Sigmoid colon (tissue), 6 donors: ENCODE measurements at regions not wholly inside any gene's neighbourhood (a gene's known extent, or its start where the extent isn't known, plus 50 kb on each side); places are given as distances from the start of the nearest gene placed in this dataset.

ENCODE experiments used
- DNase-seq: peaks from one replicate; pipeline ENCODE4 v3.0.0-alpha.2; 2019
- H3K27ac ChIP-seq, 4 donors: fragments of 200-600 bp; sonication (generic); one replicate each; pipeline ENCODE4 v1.5.1; 2016 to 2019; ENCODE audit warnings: mild to moderate bottlenecking in 1 of 4
- H3K27me3 ChIP-seq, 3 donors: fragments of 200-600 bp; sonication (generic); one replicate each; pipeline ENCODE4 v1.5.1; 2019; ENCODE audit warnings: mild to moderate bottlenecking in 1 of 3
- H3K36me3 ChIP-seq, 4 donors: fragments of 200-600 bp; sonication (generic); one replicate each; pipeline ENCODE4 v1.5.1; 2016 to 2019
- H3K4me1 ChIP-seq, 4 donors: fragments of 200-600 bp; sonication (generic); one replicate each; pipeline ENCODE4 v1.5.1; 2017 to 2019
- H3K4me3 ChIP-seq, 4 donors: fragments of 200-600 bp; sonication (generic); one replicate each; pipeline ENCODE4 v1.5.1; 2017 to 2019; ENCODE audit warnings: mild to moderate bottlenecking in 2 of 4, moderate library complexity in 1 of 4
- H3K9me3 ChIP-seq, 4 donors: fragments of 200-600 bp in 3 of 4; sonication (generic) in 3 of 4; one replicate each; pipeline versions ENCODE4 v1.5.1 to v1.6.1; 2013 to 2019
- CTCF ChIP-seq, 4 experiments: fragments of 450-650 bp in 3 of 4; fragments of 200-600 bp in 1 of 4; IDR thresholded peaks; one replicate each; pipeline ENCODE4 v1.5.1; 2016 to 2019; ENCODE audit warnings: antibody characterized with exemption in 4 of 4, mild to moderate bottlenecking in 3 of 4, moderate library complexity in 2 of 4
- EP300 ChIP-seq, 4 donors: sonication (generic); formaldehyde crosslinking; IDR thresholded peaks; one replicate each; pipeline ENCODE4 v1.6.1; 2017; ENCODE audit warnings: antibody characterized with exemption in 4 of 4
- POLR2A ChIP-seq, 2 donors: fragments of 450-650 bp; IDR thresholded peaks; one replicate each; pipeline ENCODE4 v1.6.1; 2016; ENCODE audit warnings: antibody characterized with exemption in 2 of 2, mild to moderate bottlenecking in 2 of 2, moderate library complexity in 2 of 2
- POLR2AphosphoS5 ChIP-seq, 4 donors: sonication (generic); formaldehyde crosslinking; IDR thresholded peaks; one replicate each; pipeline ENCODE4 v1.6.1; 2017; ENCODE audit warnings: antibody characterized with exemption in 4 of 4
- WGBS, 2 donors: extraction: QIAGEN DNeasy Blood & Tissue Kit; methylation state at CpG; one replicate each; pipeline ENCODE4 v1.1.7; 2013; 5-methylcytosine and 5-hydroxymethylcytosine counted together
- intact Hi-C: fragments of 100-400 bp; cut with DNase I; formaldehyde crosslinking; loops from one replicate; pipeline ENCODE4 v1.15.1; 2023
- donor health status: healthy with polysubstance abuse.
- donor health status: healthy.

GRCh38 chr14:65794674-65795279 is 382.2 kb downstream of the FUT8 start:
- Histone ChIP-seq H3K27ac (no peak overlapping the region), H3K36me3 (no peaks in the 10 kb centered on the region), H3K4me1 (no peaks in the 10 kb centered on the region), H3K27me3 (no peaks in the 10 kb centered on the region), H3K9me3 (no peaks in the 10 kb centered on the region), H3K4me3 (no peak overlapping the region)
- no peak for DNase-seq
- intact Hi-C loops = no loop called here
- WGBS, 2 donors = 85 to 87% methylated on average over 6 of the region's 6 CpGs
- TF ChIP-seq POLR2AphosphoS5 (IDR thresholded peaks at IDR 0.05) (no peak), CTCF (IDR thresholded peaks at IDR 0.05) (no peak), POLR2A (IDR thresholded peaks at IDR 0.05) (no peak), EP300 (IDR thresholded peaks at IDR 0.05) (no peak)

GRCh38 chr14:65798216-65798615 is 385.7 kb downstream of the FUT8 start:
- Histone ChIP-seq H3K36me3 (no peaks in the 10 kb centered on the region), H3K27ac (no peak overlapping the region), H3K4me1 (no peaks in the 10 kb centered on the region), H3K9me3 (no peaks in the 10 kb centered on the region), H3K27me3 (no peaks in the 10 kb centered on the region), H3K4me3 (no peak overlapping the region)
- WGBS, 2 donors = 92% methylated on average over 8 of the region's 8 CpGs
- DNase-seq = no peak
- intact Hi-C loops = no loop called here
- TF ChIP-seq POLR2AphosphoS5 (IDR thresholded peaks at IDR 0.05) = no peak
- no peak for TF ChIP-seq EP300 (IDR thresholded peaks at IDR 0.05)
- TF ChIP-seq POLR2A (IDR thresholded peaks at IDR 0.05) = no peak
- no peak for TF ChIP-seq CTCF (IDR thresholded peaks at IDR 0.05)

- intact Hi-C loops = no loop called here
- H3K4me3 ChIP-seq = no peak overlapping the region
- no peak overlapping the region for H3K27ac ChIP-seq
- no peaks in the 10 kb centered on the region for H3K4me1 ChIP-seq
- H3K36me3 ChIP-seq = no peaks in the 10 kb centered on the region
- TF ChIP-seq POLR2A (IDR thresholded peaks at IDR 0.05) (no peak), EP300 (IDR thresholded peaks at IDR 0.05) (no peak), CTCF (IDR thresholded peaks at IDR 0.05) (no peak), POLR2AphosphoS5 (IDR thresholded peaks at IDR 0.05) (no peak)
- WGBS, 2 donors = 86 to 93% methylated on average over 6 of the region's 6 CpGs
- no peaks in the 10 kb centered on the region for H3K9me3 ChIP-seq
- DNase-seq = no peak
- no peaks in the 10 kb centered on the region for H3K27me3 ChIP-seq
Observed at GRCh38 chr14:65800694-65801093, 388.2 kb downstream of the FUT8 start.

- Histone ChIP-seq H3K4me3 (no peak overlapping the region), H3K27me3 (no peaks in the 10 kb centered on the region), H3K9me3 (no peaks in the 10 kb centered on the region), H3K27ac (no peak overlapping the region), H3K36me3 (no peaks in the 10 kb centered on the region), H3K4me1 (no peaks in the 10 kb centered on the region)
- TF ChIP-seq CTCF (IDR thresholded peaks at IDR 0.05) (no peak), POLR2AphosphoS5 (IDR thresholded peaks at IDR 0.05) (no peak), EP300 (IDR thresholded peaks at IDR 0.05) (no peak), POLR2A (IDR thresholded peaks at IDR 0.05) (no peak)
- DNase-seq = no peak
- intact Hi-C loops = no loop called here
- 87 to 92% methylated on average over 2 of the region's 2 CpGs for WGBS, 2 donors
Observed at GRCh38 chr14:65802196-65802595, 389.7 kb downstream of the FUT8 start.

GRCh38 chr14:65803885-65804284 is 391.4 kb downstream of the FUT8 start:
- no peaks in the 10 kb centered on the region for H3K4me1 ChIP-seq
- TF ChIP-seq POLR2AphosphoS5 (IDR thresholded peaks at IDR 0.05) (no peak), CTCF (IDR thresholded peaks at IDR 0.05) (no peak), POLR2A (IDR thresholded peaks at IDR 0.05) (no peak), EP300 (IDR thresholded peaks at IDR 0.05) (no peak)
- intact Hi-C loops = no loop called here
- DNase-seq = no peak
- no peak overlapping the region for H3K27ac ChIP-seq
- WGBS, 2 donors = 85 to 94% methylated on average over 6 of the region's 6 CpGs
- no peaks in the 10 kb centered on the region for H3K36me3 ChIP-seq
- H3K4me3 ChIP-seq = no peak overlapping the region
- H3K27me3 ChIP-seq = no peaks in the 10 kb centered on the region
- peaks cover 0 to 9% (median under 1%) of the 10 kb centered on the region in 4 donors for H3K9me3 ChIP-seq
